ENCODE measurements at regions not wholly inside any gene's neighbourhood (a gene's known extent, or its start where the extent isn't known, plus 50 kb on each side); places are given as distances from the start of the nearest gene placed in this dataset.
A peak's percentile ranks its signal among the peaks of the same experiment; 100 is the strongest.
"Not testable (repeated sequence)": the region's sequence is repeated elsewhere in the genome, so short reads cannot be mapped to it uniquely, and the experiment has no call there.

DNA sequence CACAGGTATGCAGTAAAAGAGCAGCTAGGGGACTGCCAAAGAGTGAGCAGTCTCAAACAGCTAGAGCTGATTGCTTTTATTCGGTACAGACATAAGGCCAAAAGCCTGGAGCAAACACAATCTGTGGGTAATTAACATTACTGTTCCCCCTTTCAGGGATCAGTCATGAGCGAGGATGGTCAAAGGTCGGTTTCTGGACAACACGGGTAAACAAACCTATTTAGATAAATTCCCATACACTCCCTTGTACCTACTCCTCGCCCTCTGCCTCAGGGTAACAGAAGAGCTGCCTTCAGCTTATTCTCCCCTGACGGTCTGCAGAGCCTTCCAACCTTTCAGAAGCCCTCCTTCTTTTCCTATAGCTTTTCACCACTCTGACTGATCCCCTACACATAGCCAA is 586.0 kb downstream of the SUCLG1 start:
- DNase-seq = no peak

DNA sequence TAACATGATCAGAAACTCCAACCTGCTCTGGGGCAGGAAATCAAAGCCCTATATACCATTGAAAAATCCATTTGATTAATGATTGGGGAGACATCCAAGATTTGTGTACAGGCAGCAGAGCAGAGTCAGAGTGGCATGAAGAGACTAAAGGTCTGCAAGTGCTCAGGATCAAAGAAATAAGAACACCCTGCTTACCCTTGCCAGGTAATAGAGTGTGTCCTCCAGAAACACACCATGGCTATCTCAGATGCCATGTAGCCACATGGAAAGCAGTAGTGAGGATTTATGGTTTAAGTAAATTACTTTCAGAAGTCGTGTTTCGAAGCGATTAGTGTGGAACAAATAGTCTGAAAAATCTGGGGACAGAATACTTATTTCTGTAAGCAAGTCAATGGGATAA is 592.9 kb downstream of the SUCLG1 start:
- no peak for DNase-seq

DNA sequence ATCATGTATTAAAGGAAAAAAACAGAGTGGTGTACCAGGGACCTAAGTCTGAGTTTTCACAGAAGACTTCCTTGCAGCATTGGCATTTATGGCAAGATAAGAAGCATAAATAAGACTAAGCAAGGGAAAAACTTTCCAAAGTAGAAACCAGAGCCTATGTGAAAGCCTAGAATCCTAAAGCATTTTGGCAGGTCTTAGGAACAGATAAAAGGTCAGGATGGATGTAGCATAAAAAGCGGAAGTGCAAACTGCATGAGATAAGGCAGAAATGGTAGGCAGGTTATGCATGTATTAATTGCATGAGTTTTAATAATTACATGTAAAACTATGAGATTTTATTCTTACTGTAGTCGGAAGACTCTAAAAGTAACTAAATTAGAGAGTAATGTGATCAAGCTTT is 596.5 kb downstream of the SUCLG1 start:
- no peak for DNase-seq

DNA sequence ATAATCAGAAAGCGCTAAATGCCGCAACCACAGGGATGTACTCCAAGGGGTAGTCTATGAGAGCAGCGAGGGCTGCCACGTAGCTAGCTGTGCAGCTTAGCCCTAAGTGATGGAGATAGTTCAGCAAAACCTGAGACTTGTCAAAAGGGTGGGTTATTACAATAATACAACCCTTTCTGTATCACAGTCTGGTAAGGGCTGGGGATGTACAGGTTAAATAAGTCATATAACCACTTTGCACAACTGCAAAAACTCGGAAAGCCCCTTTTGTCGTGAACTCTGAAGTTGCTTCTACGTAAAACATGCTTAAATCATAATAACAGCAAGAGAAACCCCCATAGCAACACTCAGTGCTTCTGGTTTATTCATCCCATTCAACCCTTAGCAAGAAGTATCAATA is 598.8 kb downstream of the SUCLG1 start:
- DNase-seq = no peak

DNA sequence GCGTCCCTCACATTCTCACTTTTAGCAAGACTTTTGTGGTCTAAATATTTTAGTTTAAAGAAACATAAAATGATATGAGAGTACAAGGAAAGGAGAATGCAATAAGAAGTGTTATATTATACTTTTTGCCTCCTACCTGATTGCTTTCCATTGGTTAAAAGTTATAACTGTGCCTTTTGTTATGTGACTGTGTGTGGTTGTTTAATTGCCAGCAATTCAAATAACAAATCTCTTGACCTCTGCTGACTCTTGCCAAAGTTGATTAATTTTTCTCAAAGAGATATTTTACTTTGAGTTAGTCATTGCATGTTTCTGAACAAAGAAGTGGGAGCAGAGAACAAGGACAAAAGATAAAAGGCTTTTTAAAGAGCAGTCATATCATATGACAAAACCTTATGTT is 599.5 kb downstream of the SUCLG1 start:
- no peak for DNase-seq

GRCh38 chr2:83851066-83851465 is 608.0 kb downstream of the SUCLG1 start:
- DNase-seq = no peak

DNA sequence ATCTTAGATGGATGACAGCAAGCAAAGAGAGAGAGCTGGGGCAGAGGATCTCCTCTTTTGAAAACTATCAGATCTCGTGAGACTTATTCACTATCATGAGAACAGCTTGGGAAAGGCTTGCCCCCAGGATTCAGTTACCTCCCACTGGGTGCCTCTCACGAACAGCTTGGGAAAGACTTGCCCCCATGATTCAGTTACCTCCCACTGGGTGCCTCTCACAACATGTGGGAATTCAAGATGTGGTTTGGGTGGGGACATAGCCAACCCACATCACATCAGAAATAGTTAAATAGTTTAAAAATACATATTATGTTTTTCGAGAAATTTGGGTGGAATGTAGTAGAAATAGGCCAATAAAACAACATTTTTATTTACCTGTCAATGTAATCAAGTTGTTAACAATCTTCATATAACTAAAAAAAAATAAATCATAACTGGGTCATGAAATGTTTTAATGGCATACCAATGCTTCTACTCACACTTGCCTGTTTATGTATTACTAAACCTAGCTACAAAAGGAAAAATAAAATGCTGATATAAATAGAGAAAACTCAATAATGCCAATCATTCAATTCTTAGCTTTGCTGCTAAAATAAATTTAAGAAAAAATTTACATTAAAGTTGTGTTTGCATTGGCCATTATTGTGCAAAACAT is 608.9 kb downstream of the SUCLG1 start:
- DNase-seq = peak; percentile 89

DNA sequence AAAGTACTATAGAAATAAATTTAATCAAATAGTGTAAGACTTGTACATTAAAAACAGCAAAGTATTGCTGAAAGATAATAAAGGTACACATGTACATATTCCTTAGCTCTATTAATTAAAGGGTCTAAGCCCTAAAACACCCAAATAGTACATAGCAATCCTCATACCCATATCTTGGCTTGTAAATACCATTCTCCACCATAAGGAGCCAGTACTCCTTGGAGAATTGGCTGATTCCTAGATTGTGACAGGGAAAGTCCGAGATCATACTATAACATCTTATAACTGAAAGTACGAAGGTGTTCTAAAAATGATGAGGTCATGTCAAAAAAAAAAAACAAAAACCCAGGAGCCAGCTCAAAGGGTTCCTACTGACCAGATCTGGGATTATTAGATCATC is 614.6 kb downstream of the SUCLG1 start:
- no peak for DNase-seq

DNA sequence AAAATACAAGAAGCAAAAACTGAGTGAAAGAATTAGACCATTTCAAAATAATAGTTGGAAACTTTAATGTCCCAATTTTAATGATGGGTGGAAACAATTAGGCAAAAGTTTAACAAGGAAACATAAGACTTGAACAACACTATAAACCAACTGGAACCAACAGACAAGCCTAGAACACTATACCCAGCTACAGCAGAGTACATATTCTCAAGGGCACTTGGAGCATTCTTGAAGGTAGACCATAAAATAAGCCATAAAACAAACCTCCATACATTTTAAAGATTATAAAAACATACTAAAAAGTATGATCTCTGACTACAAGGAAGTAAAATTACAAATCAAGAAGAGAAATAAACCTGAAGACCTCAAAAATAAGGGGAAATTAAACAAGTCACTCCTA is 616.7 kb downstream of the SUCLG1 start:
- no peak for DNase-seq

DNA sequence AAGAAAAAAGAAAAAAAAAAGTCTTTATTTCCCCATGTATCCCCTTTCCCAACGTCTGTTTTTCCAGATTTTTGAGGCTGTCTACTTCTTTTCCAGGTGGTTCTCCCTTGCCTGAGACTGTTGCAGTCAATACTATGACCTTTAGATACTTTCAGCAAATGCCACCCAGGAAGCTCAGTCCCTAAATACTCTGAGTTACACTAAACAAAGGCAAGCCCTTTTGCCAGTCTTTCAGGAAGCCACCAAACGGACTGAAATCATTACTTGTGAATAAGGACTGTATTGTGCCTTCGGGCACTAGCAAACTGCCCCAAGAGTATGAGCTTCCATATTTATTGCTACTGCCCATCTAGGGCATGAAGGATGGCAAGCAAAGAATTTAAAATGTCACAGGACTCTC is 621.3 kb downstream of the SUCLG1 start:
- no peak for DNase-seq

DNA sequence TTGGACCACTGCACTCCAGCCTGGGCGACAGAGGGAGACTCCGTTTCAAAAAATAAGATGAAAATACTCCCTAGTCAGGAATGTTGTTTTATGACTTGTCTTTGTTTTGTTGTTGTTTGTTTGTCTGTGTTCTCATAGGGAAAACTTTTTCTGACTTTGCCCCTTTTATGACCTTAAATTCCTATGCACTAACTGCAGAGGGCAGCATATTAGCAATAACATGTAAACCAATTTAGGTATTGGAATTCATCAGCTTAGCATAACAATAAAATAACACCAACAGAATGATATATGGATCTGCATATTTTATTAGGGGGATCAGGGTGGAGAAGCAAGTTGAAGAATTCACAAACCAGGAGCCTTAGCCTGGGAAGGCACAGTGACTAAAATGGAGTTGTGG is 631.5 kb downstream of the SUCLG1 start:
- DNase-seq = no peak

- DNase-seq = no peak
Observed at GRCh38 chr2:83826577-83826976, 632.5 kb downstream of the SUCLG1 start.

DNA sequence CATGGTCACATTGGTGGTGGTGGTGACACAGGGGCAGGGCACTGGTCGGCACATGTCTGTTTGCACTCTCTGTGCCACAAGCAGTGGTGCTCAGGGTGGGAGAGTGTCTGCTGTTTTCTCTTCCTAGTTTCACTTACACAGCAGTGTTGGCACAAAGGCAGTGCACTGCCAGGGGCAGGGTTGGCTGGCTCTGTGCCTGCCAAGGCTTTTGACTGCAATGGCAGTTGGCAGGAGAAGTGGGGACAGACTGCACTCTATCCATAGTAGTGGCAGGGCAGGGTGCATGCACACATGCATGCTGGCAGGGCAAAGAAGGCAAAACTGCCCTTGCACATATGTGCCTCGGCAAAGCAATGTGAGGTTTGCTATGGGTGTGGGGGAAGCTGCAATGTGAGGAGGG is 635.9 kb downstream of the SUCLG1 start:
- no peak for DNase-seq

DNA sequence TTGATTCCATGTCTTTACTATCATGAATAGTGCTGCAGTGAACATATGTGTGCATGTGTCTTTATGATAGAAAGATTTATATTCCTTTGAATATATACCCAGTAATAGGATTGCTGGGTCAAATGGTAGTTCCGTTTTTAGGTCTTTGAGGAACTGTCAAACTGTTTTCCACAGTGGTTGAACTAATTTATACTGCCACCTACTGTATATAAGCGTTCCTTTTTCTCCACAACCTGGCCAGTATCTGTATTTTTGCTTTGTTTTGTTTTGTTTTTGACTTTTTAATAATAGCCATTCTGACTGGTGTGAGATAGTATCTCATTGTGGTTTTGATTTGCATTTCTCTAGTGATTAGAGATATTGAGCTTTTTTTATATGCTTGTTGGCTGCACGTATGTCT is 641.6 kb downstream of the SUCLG1 start:
- DNase-seq = peak; percentile 41

DNA sequence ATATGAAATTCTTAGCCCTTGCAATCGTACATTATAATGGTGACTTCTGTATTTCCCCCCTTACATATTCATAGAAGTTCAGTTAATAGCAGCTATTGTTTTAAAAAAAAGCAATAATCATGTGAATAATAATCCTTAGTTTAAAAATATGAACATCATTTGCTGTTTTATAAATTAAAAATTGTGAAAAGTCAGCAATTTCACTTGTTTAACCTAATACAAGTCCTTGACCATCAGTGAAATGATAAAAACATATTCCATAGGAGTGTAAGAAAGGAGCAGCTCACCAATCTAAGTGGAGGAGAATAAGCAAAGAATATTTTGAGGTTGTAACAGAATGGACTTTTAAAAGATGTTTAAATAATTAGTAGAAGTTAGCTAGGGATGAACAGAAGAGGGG is 650.2 kb downstream of the SUCLG1 start:
- no peak for DNase-seq

DNA sequence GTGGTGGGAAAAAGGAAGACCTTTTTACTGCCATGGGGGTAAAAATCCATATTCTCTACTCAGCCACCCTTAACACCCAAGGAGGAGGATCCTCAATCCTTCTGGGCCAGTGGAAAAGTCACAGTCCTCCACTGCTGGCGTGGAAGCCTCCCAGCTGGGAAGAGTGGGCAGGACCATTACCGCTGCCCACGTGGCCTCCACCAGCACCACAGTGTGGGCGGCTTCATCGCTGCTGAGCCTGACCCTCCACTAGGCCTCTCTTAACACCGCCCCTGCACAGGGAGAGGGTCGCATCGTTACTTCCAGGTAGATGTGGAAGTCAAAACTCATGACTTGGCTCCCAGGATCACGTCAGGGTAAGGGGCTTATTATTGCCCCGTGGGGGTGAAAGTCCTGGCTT is 656.5 kb downstream of the SUCLG1 start:
- no peak for DNase-seq

DNA sequence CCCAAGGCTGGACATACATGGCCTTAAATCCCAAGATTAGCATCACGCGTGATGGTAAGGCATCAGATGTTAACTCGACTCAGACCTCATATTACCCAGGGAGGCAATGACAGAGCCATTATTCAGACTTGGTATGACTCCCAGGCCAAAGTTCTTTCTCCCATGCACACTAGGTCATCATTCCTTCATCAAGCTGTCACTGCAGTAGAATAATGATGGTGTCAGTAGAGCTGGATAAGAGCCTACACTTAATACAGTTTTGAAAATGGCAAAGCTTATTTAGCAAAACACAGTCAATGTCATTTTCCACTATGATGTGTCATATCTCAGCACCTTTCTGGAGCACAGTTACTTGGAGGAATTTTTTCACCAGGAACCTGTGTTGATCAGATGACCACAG is 663.3 kb downstream of the SUCLG1 start:
- no peak for DNase-seq

DNA sequence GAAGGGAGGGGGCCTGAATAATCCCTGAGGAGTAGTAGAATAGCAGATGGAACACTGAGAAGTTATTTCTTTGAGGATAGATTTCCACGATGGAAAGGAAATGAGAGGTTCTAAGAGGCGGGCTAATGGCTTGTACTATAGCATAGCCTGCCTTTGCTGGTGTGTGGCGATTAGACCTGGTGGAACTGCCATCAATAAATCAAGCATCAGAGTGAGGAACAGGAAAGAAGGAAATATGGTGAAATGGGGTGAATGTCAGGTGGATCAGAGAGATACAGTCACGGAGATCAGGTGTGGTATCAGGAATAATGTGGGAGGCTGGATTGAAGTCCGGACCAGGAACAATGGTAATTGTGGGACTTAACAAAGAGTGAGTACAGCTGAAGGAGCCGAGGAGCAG is 668.6 kb downstream of the SUCLG1 start:
- not testable (repeated sequence) for DNase-seq

DNA sequence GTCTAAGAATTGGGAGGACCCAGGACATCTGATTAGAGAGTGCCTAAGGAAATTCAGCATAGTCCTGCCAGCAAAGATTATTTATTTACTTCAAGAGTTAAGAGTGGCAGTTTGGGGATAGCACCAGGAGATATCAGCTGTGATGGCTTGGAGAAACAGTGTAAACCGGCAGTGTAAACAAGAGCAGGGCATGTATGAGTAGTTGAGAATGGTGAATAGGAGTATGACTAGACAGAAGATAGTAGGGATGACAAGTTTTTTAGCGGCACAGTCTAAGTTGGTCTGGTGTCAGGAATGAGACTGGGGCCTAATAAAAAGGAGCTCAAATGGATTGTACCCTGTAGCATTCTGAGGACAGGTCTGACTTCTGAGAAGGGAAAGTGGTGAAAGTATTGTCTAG is 669.4 kb downstream of the SUCLG1 start:
- DNase-seq = not testable (repeated sequence)

DNA sequence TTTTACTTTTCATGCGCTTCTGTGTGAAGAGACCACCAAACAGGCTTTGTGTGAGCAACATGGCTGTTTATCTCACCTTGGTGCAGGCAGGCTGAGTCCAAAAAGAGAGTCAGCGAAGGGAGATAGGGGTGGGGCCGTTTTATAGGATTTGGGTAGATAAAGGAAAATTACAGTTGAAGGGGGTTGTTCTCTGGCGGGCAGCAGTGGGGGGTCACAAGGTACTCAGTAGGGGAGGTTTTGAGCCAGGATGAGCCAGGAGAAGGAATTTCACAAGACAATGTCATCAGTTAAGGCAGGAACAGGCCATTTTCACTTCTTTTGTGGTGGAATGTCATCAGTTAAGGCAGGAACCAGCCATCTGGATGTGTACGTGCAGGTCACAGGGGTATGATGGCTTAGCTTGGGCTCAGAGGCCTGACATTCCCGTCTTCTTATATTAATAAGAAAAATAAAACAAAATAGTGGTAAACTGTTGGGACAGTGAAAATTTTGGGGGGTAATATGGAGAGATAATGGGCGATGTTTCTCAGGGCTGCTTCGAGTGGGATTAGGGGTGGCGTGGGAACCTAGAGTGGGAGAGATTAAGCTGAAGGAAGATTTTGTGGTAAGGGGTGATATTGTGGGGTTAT is 670.0 kb downstream of the SUCLG1 start:
- DNase-seq = not testable (repeated sequence)

GRCh38 chr2:83787189-83787588 is 671.9 kb downstream of the SUCLG1 start:
- no peak for DNase-seq

GRCh38 chr2:83786140-83786539 is 672.9 kb downstream of the SUCLG1 start:
- no peak for DNase-seq

- DNase-seq = no peak
Observed at GRCh38 chr2:83784947-83785346, 674.1 kb downstream of the SUCLG1 start.

GRCh38 chr2:83784315-83784714 is 674.8 kb downstream of the SUCLG1 start:
- no peak for DNase-seq

GRCh38 chr2:83782122-83782521 is 677.0 kb downstream of the SUCLG1 start:
- no peak for DNase-seq

Measured in fibroblast of skin of scalp (primary cell).